Astrocyte of the cerebellum (primary cell): ENCODE measurements at regions not wholly inside any gene's neighbourhood (a gene's known extent, or its start where the extent isn't known, plus 50 kb on each side); places are given as distances from the start of the nearest gene placed in this dataset.
"Not testable (repeated sequence)": the region's sequence is repeated elsewhere in the genome, so short reads cannot be mapped to it uniquely, and the experiment has no call there.

Experiments used
- DNase-seq: peaks from one replicate; pipeline ENCODE4 v3.0.0-alpha.2; 2011; ENCODE audit warnings: low read depth
- H3K4me3 ChIP-seq: 2 replicates; pipeline ENCODE4 v1.5.1; 2011; ENCODE audit warnings: mild to moderate bottlenecking, low read depth, low read length, moderate library complexity
- in situ Hi-C: cut with HindIII; loops from 2 replicates; pipeline ENCODE4 v1.10.0; 2017; ENCODE audit warnings: low sequenced_read_pairs
- TF ChIP-seq, protein P1 (sequence below): IDR thresholded peaks from 2 replicates; pipeline ENCODE4 v1.5.1; 2012; ENCODE audit warnings: low read length, low read depth, moderate library complexity, mild to moderate bottlenecking; ENCODE audit errors: missing control alignments

- TF ChIP-seq, protein P1, sequence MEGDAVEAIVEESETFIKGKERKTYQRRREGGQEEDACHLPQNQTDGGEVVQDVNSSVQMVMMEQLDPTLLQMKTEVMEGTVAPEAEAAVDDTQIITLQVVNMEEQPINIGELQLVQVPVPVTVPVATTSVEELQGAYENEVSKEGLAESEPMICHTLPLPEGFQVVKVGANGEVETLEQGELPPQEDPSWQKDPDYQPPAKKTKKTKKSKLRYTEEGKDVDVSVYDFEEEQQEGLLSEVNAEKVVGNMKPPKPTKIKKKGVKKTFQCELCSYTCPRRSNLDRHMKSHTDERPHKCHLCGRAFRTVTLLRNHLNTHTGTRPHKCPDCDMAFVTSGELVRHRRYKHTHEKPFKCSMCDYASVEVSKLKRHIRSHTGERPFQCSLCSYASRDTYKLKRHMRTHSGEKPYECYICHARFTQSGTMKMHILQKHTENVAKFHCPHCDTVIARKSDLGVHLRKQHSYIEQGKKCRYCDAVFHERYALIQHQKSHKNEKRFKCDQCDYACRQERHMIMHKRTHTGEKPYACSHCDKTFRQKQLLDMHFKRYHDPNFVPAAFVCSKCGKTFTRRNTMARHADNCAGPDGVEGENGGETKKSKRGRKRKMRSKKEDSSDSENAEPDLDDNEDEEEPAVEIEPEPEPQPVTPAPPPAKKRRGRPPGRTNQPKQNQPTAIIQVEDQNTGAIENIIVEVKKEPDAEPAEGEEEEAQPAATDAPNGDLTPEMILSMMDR, result no peak
- DNase-seq, result no peak
- in situ Hi-C loops, result no loop called here
- H3K4me3 ChIP-seq, result no peak overlapping the region
Measured at GRCh38 chr11:29051935-29052334, 943.7 kb downstream of the METTL15 start.

- DNase-seq, H3K4me3 ChIP-seq, in situ Hi-C loops: not testable (repeated sequence)
Measured at GRCh38 chr11:29050962-29051361, 942.8 kb downstream of the METTL15 start.

GRCh38 chr11:29040489-29040888 lies 932.3 kb downstream of the METTL15 start:
- TF ChIP-seq, protein P1, result no peak
- in situ Hi-C loops, result no loop called here
- no peak for DNase-seq
- no peak overlapping the region for H3K4me3 ChIP-seq

DNA sequence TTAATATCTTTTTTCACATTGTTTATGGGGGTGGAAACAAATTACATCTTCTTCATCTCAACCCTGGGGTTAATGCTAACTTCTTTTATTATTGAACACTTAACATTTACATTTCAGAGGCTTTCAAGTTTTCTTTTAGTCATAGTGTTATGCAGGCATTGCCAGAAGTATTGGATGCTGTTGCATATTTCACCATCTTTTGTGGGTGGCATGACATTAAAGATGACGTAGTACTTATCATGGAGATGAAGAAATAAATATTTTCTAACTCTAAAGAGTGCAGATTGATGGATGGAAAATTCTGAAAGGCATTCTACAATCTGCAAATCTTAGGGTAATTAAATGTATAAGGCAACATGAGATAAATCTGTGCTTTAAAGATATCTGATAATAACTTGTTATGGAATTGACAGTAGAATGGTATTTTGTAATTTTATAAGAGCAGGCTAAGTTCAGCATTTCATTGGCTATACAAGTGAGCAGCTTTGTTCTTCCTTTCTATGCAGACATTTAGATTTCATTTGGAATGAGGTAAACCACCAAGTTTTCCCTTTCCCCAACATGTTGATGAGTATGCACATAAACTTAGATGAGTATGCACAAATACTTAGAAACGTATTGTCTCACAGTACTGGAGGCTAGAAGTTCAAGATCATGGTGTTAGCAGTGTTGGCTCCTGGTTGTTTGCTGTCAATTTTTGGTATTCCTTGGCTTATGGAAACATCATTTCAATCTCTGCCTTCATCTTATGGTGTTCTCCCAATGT lies 924.4 kb downstream of the METTL15 start:
- no peak overlapping the region for H3K4me3 ChIP-seq
- in situ Hi-C loops, result no loop called here
- DNase-seq, result no peak
- TF ChIP-seq, protein P1, result no peak

DNA sequence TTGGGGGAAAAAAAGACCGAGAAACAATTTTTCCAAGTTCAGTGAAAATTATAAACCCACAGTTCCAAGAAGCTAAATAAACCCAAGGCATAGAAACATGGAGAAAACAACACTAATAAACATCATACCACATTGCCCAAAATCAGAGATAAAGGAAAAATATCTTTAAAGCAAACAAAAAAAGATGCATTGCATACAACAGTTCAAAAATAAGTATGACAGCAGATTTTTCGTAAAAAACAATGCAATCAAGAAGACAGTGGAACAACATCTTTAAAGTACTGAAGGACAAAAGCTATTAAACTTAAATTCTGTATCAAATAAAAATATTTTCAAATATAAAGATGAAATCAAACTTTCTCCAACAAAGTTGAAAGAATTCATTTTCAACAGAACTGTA lies 921.3 kb downstream of the METTL15 start:
- DNase-seq, result no peak
- TF ChIP-seq, protein P1, result no peak
- no peak overlapping the region for H3K4me3 ChIP-seq
- in situ Hi-C loops, result no loop called here

DNA sequence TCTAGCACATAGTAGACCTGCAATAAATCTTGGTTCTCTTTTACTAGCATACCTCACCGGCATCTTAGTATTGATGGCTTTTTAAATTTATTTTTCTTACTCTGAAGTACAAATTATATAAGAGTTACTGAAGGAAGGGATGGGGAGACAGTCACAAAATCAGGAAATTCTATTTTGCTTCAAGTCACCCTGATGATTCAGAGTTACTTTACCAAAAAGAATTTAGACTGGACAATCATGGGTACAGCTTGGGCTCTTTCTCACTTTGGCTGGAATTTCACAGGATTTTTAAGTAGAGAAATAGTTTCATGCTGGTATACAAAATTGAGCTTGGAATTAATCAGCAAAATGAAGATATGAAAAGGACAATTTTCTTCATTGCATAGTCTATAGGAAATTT lies 919.2 kb downstream of the METTL15 start:
- DNase-seq, result no peak
- in situ Hi-C loops, result no loop called here
- TF ChIP-seq, protein P1, result no peak
- H3K4me3 ChIP-seq, result no peak overlapping the region

DNA sequence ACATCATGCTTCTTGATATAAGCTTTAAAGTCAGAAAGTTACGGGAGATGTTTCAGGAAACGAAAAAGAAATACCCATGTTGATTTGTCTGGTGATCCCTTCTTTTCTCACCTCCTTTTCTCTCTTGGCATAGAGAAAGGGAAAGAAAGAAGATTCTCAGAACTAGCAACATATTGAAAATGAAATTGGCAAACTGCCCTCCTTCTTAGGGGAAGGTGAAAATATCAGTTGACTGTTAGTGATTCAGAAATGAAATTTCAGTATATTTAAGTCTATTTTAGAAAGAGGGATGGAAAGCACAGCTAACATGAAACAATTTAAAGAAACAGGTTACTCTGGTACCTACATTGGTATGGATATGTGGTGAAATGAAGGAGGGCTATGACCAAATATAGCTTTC lies 918.1 kb downstream of the METTL15 start:
- in situ Hi-C loops, result no loop called here
- DNase-seq, result no peak
- H3K4me3 ChIP-seq, result no peak overlapping the region
- TF ChIP-seq, protein P1, result no peak
